Stimulated activated CD8-positive, alpha-beta memory T cell treated with anti-CD3 and anti-CD28 coated beads, Interleukin-15, amount 100 ng/mL, for 1 hour (primary cell): ENCODE measurements at regions not wholly inside any gene's neighbourhood (a gene's known extent, or its start where the extent isn't known, plus 50 kb on each side); places are given as distances from the start of the nearest gene placed in this dataset.
"Not testable (repeated sequence)": the region's sequence is repeated elsewhere in the genome, so short reads cannot be mapped to it uniquely, and the experiment has no call there.

Experiments
- DNase-seq: peaks from one replicate; pipeline ENCODE4 v3.0.0-alpha.2; 2020; ENCODE audit warnings: low read depth

DNA sequence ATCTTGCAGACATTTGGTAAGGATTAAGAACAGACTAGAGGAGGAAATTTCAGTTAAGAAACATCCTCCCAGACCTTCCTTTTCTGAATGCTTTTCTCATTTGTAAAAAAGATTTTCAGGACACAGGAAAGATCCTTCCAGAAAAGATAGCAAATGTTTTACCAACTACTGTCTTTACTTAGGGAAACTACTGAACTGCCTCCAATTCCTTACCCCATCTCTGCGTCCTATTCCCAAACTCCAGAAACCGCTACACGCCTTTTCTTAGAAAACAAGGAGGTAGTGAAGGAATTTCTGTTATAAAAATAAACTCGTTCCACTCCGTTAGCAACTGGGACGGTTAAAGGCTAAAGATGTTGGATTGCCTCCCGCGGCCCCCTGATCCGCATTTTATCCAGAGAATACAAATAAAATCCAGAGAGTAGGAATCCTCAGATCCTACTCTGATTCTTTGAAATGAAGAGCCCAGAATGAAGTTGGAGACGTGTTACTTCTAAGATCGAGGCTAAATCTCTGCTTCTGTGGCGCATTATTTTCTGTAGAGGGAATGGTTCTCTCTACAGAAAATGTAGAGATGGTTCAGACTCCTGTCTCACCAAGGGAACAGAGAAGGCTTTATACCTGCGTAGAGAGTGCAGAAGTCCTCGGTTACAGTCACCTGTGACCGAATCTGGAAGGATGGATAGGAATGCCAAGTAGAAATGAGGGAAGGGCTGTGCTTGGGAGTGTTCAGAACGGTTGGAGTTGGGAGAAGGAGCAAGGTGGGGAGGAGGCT is 133.0 kb downstream of the GPX5 start:
- DNase-seq = no peak

DNA sequence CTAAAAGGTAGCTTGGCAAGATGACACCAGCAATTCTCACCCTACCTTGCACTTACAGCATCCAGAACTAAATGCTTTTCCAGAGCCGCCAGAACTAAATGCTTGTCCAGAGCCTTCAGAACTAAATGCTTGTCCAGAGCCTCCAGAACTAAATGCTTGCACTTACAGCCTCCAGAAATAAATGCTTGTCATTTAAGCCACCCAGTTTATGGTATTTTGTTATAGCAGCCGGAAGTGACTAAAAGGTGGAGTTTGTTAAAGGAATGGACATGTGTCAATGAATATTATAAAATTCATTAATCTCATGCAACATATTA is 133.5 kb downstream of the GPX5 start:
- no peak for DNase-seq

DNA sequence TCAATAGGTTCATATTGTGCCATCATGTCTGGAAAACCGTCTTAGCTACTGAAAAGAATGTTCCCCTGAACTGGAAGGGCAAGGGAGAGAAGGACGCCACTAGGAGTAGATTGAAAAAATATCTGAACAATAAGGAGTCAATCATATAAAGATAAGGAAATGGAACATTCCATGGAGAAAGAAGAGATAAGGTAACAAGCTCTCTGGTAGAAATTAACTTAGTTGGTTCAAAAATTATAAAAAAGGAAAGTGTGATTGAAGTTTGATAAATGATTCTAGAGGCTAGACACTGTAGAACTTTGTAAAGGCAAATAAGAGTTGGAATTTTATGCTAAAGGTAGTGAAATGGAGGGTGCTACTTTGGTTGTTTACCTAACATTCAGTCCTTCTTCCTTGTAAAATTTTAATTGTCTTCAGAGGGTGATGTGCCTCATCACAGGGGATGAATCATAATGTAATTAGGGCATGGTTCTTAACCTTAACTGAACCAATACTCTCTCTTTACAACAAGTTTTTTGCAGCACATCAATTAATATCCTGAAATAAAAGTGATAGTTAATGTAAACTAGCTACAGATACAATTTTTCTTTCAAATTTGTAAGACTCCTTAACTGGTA is 135.5 kb downstream of the GPX5 start:
- no peak for DNase-seq

DNA sequence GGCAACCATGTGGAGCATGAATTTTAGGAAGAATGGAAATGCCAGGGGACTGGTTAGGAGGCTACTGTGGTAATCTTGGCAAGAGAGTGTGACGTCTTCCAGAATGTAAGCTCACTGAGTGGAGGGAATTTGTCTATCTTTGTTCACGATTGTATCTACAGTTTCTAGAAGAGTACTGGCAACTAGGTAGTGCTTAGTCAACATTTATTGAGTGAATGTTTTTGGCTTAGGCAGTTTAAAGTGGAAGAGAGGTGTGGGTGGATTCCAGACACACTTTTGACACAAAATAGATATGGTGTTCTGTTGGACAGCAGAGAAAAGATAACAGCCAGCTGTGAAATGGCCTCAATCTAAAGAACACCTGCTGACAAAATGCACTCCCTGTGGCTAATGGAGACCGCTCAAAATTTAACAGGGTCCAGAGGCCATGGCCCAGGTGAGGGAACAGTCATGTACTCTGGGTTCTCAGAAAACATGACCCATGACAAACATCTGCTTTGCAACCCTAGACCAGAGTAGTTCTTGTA is 139.3 kb downstream of the GPX5 start:
- DNase-seq = no peak

DNA sequence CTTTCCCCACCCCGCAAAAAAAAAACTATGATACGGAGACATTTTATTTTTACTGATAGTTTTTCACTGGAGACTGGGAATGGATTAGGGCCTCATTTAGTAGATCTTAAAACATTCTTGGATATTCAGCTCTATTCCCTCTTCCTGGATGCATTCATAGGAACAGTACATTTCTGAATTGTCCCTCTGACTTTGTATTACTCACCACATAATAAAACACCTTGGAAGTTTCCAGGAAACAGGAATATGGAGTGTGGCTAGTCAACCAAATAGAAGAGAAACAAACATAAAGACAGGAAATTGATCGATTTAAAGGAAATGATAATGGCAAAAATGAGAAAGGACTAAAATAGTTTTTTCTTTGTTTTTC is 147.7 kb downstream of the GPX5 start:
- no peak for DNase-seq

DNA sequence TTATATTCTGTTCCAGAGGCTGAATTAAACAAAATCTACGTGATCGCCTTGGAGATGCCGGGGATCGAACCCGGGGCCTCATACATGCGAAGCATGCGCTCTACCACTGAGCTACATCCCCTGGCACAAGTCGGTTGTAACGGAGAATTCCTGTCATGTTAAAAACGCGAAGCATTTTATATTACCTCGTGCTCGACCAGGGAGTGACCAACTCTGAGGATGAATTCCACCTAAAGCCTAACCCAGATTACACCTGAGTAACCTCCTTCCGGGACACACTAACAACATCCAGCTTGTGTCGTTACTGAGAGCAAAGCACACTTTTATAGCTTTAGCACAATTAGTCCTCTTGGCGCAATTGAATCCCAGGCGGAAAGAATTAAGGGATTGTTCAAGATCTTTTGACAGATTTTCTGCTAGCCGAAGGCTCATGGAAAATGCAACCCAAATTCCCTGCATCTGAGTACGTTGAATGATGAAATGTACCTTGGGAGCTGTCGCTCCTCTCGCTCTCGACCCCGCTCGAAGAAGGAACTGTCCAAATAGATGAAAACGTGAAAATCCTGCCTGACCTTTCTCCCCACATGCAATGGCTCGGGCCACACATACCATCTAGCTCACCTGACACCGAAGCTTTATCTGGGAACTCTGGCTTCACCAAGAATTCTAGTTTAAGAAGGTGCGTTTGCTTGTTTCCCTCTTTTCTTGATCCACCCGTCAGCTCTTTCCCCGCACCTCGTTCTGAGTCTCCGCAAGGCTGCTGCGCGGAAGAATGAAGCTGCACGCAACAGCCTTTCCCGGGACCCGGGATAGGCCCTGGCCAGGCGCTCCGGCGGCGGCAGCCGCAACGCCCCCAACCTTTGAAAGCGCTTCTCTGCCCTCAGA is 148.3 kb downstream of the GPX5 start:
- DNase-seq = no peak

DNA sequence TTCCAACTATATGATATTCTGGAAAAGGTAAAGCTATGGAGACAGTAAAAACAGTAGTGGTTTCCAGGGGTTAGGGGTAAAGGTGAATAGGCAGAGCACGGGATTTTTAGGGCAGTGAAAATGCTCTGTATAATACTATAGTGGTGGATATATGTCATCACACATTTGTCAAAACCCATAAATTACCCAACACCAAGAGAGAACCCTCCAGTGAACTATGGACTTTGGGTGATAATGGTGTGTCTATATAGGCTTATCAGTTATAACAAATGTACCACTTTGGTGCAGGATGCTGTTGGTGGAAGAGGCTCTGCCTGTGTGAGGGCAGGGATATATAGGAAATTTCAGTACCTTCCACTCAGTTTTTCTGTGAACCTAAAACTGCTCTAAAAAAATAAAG is 149.9 kb downstream of the GPX5 start:
- no peak for DNase-seq

DNA sequence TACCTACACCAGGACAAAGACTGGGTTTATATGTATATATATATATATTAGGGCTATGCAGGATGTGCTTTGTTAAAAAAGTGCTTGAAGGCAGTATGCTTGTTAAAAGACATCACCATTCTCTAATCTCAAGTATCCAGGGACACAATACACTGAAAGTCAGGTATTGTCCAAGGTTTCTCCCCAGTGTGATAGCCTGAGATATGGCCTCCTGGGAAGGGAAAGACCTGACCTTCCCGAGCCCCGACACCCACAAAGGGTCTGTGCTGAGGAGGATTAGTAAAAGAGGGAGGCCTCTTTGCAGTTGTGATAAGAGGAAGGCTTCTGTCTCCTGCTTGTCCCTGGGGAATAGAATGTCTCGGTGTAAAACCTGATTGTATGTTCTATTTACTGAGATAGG is 156.9 kb downstream of the GPX5 start:
- DNase-seq = no peak

DNA sequence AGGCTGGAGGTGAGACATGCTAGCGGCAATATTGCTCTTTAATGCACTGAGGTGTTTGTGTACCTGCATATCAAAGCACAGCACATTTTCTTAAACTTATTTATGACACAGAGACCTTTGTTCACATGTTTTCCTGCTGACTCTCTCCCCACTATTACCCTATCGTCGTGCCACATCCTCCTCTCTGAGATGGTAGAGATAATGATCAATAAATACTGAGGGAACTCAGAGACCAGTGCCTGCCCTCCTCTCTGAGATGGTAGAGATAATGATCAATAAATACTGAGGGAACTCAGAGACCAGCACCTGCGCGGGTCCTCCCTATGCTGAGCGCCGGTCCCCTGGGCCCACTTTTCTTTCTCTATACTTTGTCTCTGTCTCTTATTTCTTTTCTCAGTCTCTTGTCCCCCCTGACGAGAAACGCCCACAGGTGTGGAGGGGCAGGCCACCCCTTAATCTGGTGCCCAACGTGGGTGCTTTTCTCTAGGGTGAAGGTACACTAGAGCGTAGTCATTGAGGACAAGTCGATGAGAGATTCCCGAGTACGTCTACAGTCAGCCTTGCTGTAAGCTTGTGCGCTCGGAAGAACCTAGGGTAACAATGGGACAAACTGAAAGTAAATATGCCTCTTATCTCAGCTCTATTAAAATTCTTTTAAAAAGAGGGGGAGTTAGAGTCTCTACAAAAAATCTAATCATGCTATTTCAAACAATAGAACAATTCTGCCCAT is 157.4 kb downstream of the GPX5 start:
- not testable (repeated sequence) for DNase-seq

DNA sequence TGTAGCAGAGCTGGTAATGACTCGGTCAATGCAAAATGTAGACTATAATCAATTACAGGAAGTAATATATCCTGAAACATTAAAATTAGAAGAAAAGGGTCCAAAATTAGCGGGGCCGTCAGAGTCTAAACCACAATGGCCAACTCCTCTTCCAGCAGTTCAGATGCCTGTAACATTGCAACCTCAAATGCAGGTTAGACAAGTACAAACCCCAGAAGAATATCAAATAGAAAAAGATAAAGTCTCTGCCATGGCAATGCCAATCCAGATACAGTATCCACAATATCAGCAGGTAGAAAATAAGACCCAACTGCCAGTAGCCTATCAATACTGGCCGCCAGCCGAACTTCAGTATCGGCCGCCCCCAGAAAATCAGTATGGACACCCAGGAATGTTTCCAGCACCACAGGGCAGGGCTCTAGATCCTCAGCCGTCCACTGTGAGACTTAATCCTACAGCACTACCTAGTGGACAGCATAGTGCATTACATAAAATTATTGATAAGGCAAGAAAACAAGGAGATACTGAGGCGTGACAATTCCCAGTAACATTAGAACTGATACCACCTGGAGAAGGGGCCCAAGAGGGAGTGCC is 158.4 kb downstream of the GPX5 start:
- no peak for DNase-seq

DNA sequence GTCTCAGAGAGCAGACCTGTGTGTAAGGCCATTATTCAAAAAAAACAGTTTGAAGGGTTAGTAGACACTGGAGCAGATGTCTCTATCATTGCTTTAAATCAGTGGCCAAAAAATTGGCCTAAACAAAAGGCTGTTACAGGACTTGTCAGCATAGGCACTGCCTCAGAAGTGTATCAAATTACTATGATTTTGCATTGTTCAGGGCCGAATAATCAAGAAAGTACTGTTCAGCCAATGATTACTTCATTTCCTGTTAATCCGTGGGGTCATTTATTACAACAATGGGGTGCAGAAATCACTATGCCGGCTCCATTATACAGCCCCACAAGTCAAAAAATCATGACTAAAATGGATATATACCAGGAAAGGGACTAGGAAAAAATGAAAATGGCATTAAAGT is 160.3 kb downstream of the GPX5 start:
- not testable (repeated sequence) for DNase-seq

DNA sequence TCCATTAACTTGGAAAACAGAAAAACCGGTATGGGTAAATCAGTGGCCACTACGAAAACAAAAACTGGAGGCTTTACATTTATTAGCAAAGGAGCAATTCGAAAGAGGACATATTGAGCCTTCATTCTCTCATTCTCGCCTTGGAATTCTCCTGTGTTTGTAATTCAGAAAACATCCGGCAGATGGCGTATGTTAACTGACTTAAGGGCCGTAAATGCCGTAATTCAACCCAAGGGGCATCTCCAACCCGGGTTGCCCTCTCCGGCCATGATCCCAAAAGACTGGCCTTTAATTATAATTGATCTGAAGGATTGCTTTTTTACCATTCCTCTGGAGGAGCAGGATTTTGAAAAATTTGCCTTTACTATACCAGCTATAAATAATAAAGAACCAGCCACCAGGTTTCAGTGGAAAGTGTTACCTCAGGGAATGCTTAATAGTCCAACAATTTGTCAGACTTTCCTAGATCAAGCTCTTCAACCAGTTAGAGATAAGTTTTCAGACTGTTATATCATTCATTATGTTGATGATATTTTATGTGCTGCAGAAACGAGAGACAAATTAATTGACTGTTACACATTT is 160.9 kb downstream of the GPX5 start:
- peak; percentile 14 for DNase-seq

DNA sequence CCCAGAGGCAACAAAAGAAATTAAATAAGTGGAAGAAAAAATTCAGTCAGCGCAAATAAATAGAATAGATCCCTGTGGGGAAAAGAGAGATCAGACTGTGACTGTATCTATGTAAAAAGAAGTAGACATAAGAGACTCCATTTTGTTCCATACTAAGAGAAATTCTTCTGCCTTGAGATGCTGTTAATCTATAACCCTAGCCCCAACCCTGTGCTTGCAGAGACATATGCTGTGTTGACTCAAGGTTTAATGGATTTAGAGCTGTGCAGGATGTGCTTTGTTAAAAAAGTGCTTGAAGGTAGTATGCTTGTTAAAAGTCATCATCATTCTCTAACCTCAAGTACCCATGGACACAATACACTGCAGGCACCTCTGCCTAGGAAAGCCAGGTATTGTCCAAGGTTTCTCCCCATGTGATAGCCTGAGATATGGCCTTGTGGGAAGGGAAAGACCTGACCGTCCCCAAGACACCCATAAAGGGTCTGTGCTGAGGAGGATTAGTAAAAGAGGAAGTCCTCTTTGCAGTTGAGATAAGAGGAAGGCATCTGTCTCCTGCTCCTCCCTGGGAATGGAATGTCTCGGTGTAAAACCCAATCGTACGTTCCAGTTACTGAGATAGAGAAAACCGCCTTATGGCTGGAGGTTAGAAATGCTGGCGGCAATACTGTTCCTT is 161.8 kb downstream of the GPX5 start:
- not testable (repeated sequence) for DNase-seq

DNA sequence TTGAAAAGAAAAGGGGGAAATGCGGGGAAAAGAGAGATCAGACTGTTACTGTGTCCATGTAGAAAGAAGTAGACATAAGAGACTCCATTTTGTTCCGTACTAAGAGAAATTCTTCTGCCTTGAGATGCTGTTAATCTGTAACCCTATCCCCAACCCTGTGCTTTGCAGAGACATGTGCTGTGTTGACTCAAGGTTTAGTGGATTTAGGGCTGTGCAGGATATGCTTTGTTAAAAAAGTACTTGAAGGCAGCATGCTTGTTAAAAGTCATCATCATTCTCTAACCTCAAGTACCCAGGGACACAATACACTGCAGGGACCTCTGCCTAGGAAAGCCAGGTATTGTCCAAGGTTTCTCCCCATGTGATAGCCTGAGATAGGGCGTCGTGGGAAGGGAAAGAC is 166.3 kb downstream of the GPX5 start:
- DNase-seq = not testable (repeated sequence)

DNA sequence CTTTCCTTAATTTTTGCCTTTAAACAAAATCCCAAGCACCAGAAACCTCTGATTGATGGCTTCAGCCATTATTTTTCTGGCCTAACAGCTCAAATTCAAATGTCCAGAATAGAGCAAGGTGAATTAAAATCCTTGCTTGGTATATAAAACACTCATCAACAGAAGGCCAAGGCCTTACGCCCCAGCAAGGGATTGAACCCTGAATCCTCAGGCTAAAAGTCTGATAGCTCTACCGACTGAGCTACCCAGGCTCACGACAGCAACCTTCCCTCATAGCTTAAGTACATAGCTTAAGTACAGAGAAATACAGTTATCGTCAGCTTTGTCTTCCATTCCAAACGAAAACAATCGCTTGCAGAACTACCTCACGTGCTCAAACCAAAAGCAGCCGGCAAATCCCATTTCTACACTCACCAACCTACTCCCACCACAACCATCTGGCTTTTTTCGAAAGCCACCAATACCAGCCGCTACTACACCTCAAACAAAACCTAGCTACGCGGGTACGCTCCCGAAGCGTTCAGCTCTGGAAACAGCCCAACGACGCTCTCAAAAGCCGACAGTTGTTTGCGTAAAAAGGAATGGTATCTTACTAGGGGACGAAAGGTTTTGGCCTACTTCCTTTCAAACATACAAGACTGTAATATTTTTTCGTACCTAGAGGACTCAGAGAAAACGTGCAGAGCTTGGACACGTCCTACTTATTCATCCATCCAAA is 167.5 kb downstream of the GPX5 start:
- DNase-seq = no peak

DNA sequence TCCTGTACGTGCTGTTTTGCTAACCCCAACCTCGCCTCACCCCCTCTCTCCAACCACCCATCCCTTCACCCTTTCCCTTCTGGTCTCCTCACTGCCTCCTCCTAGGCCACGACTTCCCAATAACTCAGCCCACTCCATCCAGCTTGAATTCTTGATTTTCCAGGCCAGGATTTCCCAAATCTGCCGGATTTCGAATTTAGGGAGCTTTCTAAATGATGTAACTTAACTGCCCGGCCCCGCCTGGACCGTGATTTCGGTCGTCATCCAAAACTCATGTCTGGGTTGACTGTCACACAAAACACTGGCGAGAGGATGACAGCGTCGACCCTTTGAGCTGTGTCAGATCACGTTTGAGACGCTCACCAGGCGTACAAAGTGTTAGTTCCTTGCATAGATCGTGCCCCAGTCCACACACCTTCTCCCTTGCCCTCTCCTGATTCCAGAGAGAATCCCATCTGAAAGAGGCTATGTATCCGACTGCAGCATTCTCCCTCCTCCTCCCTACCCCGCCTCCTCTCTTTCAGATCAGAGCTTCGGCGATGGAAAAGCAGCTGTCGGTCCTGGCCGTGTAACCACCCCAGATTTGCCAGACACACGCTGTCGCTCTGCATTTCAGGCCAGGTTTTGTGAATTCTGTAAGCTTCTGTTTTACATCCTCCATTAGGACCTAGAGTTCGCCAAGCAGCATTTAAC is 168.2 kb downstream of the GPX5 start:
- no peak for DNase-seq

DNA sequence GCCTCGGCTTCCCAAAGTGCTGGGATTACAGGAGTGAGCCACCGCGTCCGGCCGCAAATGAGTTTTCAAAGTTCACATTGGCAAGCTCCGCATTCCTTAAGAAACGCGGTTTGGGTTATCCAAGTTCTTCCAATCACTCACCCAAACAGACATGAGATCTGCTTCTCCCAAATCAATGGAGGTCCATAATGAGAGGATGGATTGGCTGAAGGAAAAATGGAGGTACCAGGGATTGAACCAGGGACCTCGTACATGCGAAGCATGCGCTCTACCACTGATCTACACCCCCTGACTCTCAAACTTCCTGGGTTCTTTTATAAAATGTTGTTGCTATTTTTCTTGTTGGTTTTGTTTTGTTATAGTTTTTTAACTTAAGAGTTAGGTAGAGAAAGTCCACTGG is 170.0 kb downstream of the GPX5 start:
- no peak for DNase-seq

DNA sequence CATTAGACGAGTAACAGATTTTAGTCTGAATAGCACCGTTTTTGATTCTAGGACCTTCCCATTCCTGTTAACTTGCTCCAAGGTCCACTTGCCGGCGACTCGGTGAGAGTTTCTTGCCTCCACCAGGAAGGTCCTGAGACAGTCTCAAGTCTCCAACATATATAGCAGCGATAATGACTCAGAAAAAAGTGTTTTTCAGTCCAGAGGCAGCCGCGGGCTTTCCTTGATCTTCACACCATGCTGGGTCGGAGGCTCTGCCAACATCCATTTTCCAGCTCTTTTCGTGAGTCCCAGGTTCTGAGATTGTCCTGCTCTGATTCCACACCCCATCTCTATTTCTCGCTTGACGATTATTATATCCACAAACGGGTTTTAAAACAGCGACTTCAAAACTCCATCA is 170.5 kb downstream of the GPX5 start:
- DNase-seq = no peak

DNA sequence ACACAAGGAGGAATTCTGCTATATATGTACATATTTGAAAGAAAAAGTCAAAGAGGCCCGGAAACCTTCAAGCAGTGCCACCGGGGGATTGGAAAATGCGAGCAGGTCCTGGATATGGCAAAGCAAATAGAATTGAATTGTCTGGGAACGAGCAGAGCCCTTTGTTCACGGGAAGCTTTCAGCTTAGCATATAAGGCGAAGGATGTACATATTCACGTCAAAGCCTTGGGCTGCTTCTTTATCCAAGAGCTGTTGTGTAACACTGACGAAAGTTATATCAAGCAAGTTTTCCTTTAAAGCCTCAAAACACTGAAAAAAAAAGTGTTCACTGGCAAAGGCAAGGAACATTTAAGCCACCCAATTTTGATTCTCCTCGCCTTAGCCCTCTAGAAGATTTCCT is 171.0 kb downstream of the GPX5 start:
- no peak for DNase-seq
